HG03439 (cell line): ENCODE measurements at regions not wholly inside any gene's neighbourhood (a gene's known extent, or its start where the extent isn't known, plus 50 kb on each side); places are given as distances from the start of the nearest gene placed in this dataset.
"Not testable (repeated sequence)": the region's sequence is repeated elsewhere in the genome, so short reads cannot be mapped to it uniquely, and the experiment has no call there.

Experiments used
- ATAC-seq: cut with Tn5 transposase; IDR thresholded peaks from one replicate; pipeline ENCODE4 v1.9.1; 2021; ENCODE audit warnings: mild to moderate bottlenecking, moderate library complexity; ENCODE audit not compliant: unreplicated experiment

- ATAC-seq: no peak
Measured at GRCh38 chr9:115443890-115444289, 325.9 kb upstream of the TNC start.

GRCh38 chr9:115444959-115445358 is 327.0 kb upstream of the TNC start:
- ATAC-seq: no peak

- no peak for ATAC-seq
Measured at GRCh38 chr9:115445655-115446054, 327.7 kb upstream of the TNC start.

GRCh38 chr9:115456515-115456914 is 338.6 kb upstream of the TNC start:
- no peak for ATAC-seq

- ATAC-seq: no peak
Measured at GRCh38 chr9:115461280-115461679, 343.3 kb upstream of the TNC start.

GRCh38 chr9:115462623-115463022 is 344.7 kb upstream of the TNC start:
- no peak for ATAC-seq

GRCh38 chr9:115466756-115467155 is 348.8 kb upstream of the TNC start:
- ATAC-seq: no peak

- no peak for ATAC-seq
Measured at GRCh38 chr9:115469841-115470240, 351.9 kb upstream of the TNC start.

- not testable (repeated sequence) for ATAC-seq
Measured at GRCh38 chr9:115473032-115473431, 355.1 kb upstream of the TNC start.

GRCh38 chr9:115481769-115482168 is 363.8 kb upstream of the TNC start:
- no peak for ATAC-seq

GRCh38 chr9:115482747-115483146 is 364.8 kb upstream of the TNC start:
- ATAC-seq: no peak

GRCh38 chr9:115492869-115493268 is 374.9 kb upstream of the TNC start:
- no peak for ATAC-seq

GRCh38 chr9:115494393-115494792 is 376.4 kb upstream of the TNC start:
- ATAC-seq: no peak

GRCh38 chr9:115495052-115495635 is 377.2 kb upstream of the TNC start:
- no peak for ATAC-seq

GRCh38 chr9:115495836-115496235 is 377.9 kb upstream of the TNC start:
- ATAC-seq: no peak

GRCh38 chr9:115498303-115498702 is 380.3 kb upstream of the TNC start:
- no peak for ATAC-seq

- no peak for ATAC-seq
Measured at GRCh38 chr9:115507148-115507547, 389.2 kb upstream of the TNC start.

- no peak for ATAC-seq
Measured at GRCh38 chr9:115513148-115513547, 395.2 kb upstream of the TNC start.

- no peak for ATAC-seq
Measured at GRCh38 chr9:115514454-115514853, 396.5 kb upstream of the TNC start.

- ATAC-seq: no peak
Measured at GRCh38 chr9:115517335-115518075, 399.5 kb upstream of the TNC start.

- ATAC-seq: no peak
Measured at GRCh38 chr9:115520646-115521045, 402.7 kb upstream of the TNC start.

- no peak for ATAC-seq
Measured at GRCh38 chr9:115522912-115523311, 405.0 kb upstream of the TNC start.
